ENCODE measurements at regions not wholly inside any gene's neighbourhood (a gene's known extent, or its start where the extent isn't known, plus 50 kb on each side); places are given as distances from the start of the nearest gene placed in this dataset.

DNA sequence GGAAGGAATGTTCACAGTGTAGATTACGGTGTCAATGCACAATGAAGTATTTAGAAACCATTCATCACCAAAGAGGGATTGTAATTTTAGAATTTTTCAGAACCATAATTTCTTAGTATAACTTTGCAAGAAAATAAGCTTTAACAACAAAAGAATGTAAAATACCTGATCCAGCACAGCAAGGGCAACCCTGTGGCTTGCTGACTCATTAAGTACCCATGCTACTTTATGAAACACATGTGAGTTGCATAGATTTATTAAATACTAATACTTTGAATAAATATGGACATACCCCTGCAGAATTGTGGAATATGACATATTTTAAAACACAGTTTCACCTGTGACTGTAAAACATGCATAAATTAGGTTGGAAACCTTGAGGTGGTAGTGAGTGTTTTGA is 281.3 kb downstream of the ZNF248 start:
- TF ChIP-seq SUZ12 (IDR thresholded peaks at IDR 0.05) = no peak
- TF ChIP-seq SP1 (IDR thresholded peaks at IDR 0.05) = no peak
- TF ChIP-seq ZNF384 (IDR thresholded peaks at IDR 0.05) = no peak
- no peak for TF ChIP-seq FOXM1 (IDR thresholded peaks at IDR 0.05; ENCODE audit: borderline replicate concordance)
- no peak for TF ChIP-seq FOXA1 (IDR thresholded peaks at IDR 0.05)
- TF ChIP-seq TARDBP (IDR thresholded peaks at IDR 0.05) = no peak
- TF ChIP-seq L3MBTL2 (conservative IDR thresholded peaks at IDR 0.05) = no peak
- no peak for TF ChIP-seq BHLHE40 (IDR thresholded peaks at IDR 0.05; ENCODE audit: borderline replicate concordance)
- TF ChIP-seq ELF4 (IDR thresholded peaks at IDR 0.05) = no peak
- TF ChIP-seq, protein P1, sequence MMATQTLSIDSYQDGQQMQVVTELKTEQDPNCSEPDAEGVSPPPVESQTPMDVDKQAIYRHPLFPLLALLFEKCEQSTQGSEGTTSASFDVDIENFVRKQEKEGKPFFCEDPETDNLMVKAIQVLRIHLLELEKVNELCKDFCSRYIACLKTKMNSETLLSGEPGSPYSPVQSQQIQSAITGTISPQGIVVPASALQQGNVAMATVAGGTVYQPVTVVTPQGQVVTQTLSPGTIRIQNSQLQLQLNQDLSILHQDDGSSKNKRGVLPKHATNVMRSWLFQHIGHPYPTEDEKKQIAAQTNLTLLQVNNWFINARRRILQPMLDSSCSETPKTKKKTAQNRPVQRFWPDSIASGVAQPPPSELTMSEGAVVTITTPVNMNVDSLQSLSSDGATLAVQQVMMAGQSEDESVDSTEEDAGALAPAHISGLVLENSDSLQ (IDR thresholded peaks at IDR 0.05) = no peak
- no peak for TF ChIP-seq NFRKB (IDR thresholded peaks at IDR 0.05)
- no peak for TF ChIP-seq FOXK2 (IDR thresholded peaks at IDR 0.05)
- TF ChIP-seq HDGF (IDR thresholded peaks at IDR 0.05; ENCODE audit: borderline replicate concordance) = no peak
- no peak for TF ChIP-seq ARNT (IDR thresholded peaks at IDR 0.05)
